Kidney (tissue), 13 donors: ENCODE measurements at regions not wholly inside any gene's neighbourhood (a gene's known extent, or its start where the extent isn't known, plus 50 kb on each side); places are given as distances from the start of the nearest gene placed in this dataset.

ENCODE experiments used
- DNase-seq, 5 donors: peaks; one replicate each; pipeline ENCODE4 v3.0.0-alpha.2; 2013 to 2020
- FAIRE-seq: peaks from 2 replicates; lab custom pipeline; 2012; peaks lifted over from hg19 to GRCh38; lab: Jason Lieb, UNC
- H3K27ac ChIP-seq, 2 donors: one replicate each; pipeline ENCODE4 v1.7.0; 2013; ENCODE audit warnings: low read depth in 2 of 2, low read length in 2 of 2, inconsistent platforms in 1 of 2
- H3K27me3 ChIP-seq: one replicate; pipeline ENCODE4 v1.7.1; 2013; ENCODE audit warnings: low read length, inconsistent platforms; ENCODE audit not compliant: control insufficient read depth, insufficient read depth
- H3K36me3 ChIP-seq, 3 donors: one replicate each; pipeline versions ENCODE4 v1.7.0 to v1.7.1; 2013; ENCODE audit warnings: low read length in 3 of 3, control low read depth in 1 of 3, inconsistent platforms in 1 of 3; ENCODE audit not compliant: insufficient read depth in 3 of 3, control insufficient read depth in 2 of 3
- H3K4me1 ChIP-seq, 3 donors: one replicate each; pipeline versions ENCODE4 v1.7.0 to v1.7.1; 2013; ENCODE audit warnings: low read length in 3 of 3, inconsistent platforms in 1 of 3, low read depth in 1 of 3; ENCODE audit not compliant: control insufficient read depth in 2 of 3, insufficient read depth in 2 of 3
- H3K4me3 ChIP-seq, 3 donors: one replicate each; pipeline versions ENCODE4 v1.7.0 to v1.8.1; 2013; ENCODE audit warnings: low read length in 3 of 3, control low read depth in 1 of 3, inconsistent platforms in 1 of 3
- H3K9ac ChIP-seq, 3 donors: one replicate each; pipeline versions ENCODE4 v1.7.0 to v1.7.1; 2013; ENCODE audit warnings: low read length in 3 of 3, control low read depth in 1 of 3, inconsistent platforms in 1 of 3
- H3K9me3 ChIP-seq, 3 donors: one replicate each; pipeline versions ENCODE4 v1.7.0 to v1.7.1; 2013; ENCODE audit warnings: low read length in 3 of 3, control low read depth in 1 of 3, inconsistent platforms in 1 of 3; ENCODE audit not compliant: control insufficient read depth in 2 of 3, insufficient read depth in 1 of 3
- intact Hi-C: fragments of 100-400 bp; cut with DNase I; formaldehyde crosslinking; loops from one replicate; pipeline ENCODE4 v1.11.1; 2022
- TF ChIP-seq, protein P1 (sequence below): IDR thresholded peaks from 3 replicates; pipeline ENCODE4 v1.5.1; 2012; ENCODE audit warnings: mild to moderate bottlenecking, moderate library complexity, borderline replicate concordance; ENCODE audit not compliant: insufficient read depth; ENCODE audit errors: extremely low read depth
- donor health status: control.
- donor health status: control.
- donor health status: control.
- donor health status: control.
- donor health status: control.
- donor health status: DM: yes; HTN: yes; CAD: no.
- donor health status: Normal renal cell carcinoma (clear cell type).

DNA sequence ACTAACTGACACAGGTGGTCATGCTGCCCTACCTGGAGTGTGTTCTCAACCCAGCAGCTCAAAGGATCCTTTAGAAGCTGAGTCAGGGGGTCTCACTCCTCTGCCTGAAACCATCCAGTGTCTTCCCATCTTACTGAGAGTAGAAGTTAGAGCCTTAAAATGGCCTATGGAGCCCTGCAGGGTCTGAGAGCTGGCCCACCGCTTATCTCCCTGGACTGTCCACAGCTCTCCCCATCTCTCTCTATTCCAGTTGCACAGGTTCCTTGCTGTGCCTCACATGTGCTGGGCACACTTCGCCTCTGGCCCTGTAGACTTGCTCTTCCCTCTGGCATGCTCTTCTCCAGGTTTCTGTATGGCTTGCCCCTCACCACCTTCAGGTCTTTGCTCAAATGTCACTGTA lies 148.6 kb upstream of the CACNA1E start:
- Histone ChIP-seq H3K27ac (no peak overlapping the region), H3K36me3 (no peaks in the 10 kb centered on the region), H3K27me3 (no peaks in the 10 kb centered on the region), H3K4me1 (no peaks in the 10 kb centered on the region), H3K9ac (no peak overlapping the region), H3K4me3 (no peak overlapping the region), H3K9me3 (no peaks in the 10 kb centered on the region)
- no peak for DNase-seq
- TF ChIP-seq, protein P1, sequence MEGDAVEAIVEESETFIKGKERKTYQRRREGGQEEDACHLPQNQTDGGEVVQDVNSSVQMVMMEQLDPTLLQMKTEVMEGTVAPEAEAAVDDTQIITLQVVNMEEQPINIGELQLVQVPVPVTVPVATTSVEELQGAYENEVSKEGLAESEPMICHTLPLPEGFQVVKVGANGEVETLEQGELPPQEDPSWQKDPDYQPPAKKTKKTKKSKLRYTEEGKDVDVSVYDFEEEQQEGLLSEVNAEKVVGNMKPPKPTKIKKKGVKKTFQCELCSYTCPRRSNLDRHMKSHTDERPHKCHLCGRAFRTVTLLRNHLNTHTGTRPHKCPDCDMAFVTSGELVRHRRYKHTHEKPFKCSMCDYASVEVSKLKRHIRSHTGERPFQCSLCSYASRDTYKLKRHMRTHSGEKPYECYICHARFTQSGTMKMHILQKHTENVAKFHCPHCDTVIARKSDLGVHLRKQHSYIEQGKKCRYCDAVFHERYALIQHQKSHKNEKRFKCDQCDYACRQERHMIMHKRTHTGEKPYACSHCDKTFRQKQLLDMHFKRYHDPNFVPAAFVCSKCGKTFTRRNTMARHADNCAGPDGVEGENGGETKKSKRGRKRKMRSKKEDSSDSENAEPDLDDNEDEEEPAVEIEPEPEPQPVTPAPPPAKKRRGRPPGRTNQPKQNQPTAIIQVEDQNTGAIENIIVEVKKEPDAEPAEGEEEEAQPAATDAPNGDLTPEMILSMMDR = no peak
- intact Hi-C loops = no loop called here
- FAIRE-seq = no peak

DNA sequence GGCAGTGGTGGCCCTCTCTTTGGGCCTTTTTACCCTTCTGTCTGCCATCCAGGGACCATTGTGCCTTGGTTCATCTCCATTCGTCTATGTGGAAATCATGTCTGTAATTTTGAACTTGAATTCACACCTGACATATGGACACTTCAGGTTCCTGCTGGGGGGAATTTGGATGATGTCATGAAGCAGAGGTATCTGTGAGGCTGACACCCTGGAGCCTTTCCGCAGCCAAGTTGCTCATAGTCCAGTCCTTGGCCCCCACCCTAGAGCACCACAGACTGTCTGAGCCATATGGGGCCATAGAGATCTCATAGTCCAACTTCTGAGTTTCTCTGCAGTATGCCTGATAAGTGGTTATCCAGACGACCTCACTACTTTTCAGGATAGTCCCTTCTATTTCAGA lies 147.7 kb upstream of the CACNA1E start:
- Histone ChIP-seq H3K36me3 (no peaks in the 10 kb centered on the region), H3K9me3 (no peaks in the 10 kb centered on the region), H3K9ac (no peak overlapping the region), H3K4me1 (no peaks in the 10 kb centered on the region), H3K27me3 (no peaks in the 10 kb centered on the region), H3K27ac (no peak overlapping the region), H3K4me3 (no peak overlapping the region)
- DNase-seq = no peak
- TF ChIP-seq, protein P1 = no peak
- no peak for FAIRE-seq
- intact Hi-C loops = no loop called here

DNA sequence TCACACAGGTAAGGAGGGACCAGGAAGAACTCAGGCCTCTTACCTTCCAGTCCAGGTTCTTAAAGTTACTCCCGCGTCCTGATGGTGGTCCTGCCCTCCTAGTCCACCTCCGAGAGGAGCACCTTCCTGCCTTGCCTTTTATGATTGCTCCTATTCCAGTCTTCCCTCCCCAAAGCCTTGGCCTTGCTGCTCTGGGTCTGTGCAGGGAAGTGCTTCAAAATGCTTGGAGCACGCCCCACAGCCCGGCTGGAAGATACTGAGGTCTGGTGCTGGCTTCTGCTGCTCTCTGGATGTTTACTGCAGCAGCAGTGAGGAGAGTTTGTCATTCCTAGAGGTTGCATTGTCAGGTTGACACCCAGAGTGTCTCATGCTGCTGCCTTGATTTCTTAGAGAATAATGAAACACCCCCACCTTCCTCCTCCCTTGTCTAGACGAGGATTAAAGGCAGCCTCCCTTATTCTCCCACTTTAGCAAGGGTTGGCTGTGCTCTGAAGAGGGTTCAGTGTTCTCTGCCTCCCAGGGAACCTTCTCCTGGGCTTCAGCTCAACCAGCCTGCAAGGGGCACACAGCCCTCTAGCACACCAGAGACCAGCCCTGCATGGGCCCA lies 142.2 kb upstream of the CACNA1E start:
- Histone ChIP-seq H3K27me3 (no peaks in the 10 kb centered on the region), H3K36me3 (no peaks in the 10 kb centered on the region), H3K9me3 (no peaks in the 10 kb centered on the region), H3K4me3 (no peak overlapping the region), H3K4me1 (no peaks in the 10 kb centered on the region), H3K27ac (no peak overlapping the region), H3K9ac (no peak overlapping the region)
- DNase-seq = no peak
- FAIRE-seq = no peak
- TF ChIP-seq, protein P1 = no peak
- intact Hi-C loops = no loop called here

DNA sequence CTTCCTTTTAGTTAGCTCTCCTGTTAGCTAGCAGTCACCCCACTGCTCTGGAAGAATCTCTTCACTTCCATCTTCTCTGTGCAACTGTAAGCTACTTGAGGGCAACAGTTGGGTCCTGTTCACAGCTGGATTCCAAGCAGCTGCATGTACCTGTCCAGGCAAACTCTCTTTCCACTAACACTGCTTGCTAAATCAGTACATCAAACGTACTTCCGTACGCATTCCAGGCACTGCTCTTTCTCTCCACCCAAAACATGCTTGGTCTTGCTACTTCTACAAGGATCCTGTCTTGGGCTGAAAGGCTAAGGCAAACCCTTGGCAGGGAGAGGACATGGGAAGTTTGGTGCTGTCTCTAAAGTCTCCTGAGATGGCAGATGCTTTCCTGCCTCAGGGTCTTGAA lies 139.2 kb upstream of the CACNA1E start:
- FAIRE-seq (no peak), DNase-seq (no peak)
- Histone ChIP-seq H3K27me3 (no peaks in the 10 kb centered on the region), H3K4me1 (no peaks in the 10 kb centered on the region), H3K27ac (no peak overlapping the region), H3K36me3 (no peaks in the 10 kb centered on the region), H3K9ac (no peak overlapping the region), H3K4me3 (no peak overlapping the region), H3K9me3 (no peaks in the 10 kb centered on the region)
- TF ChIP-seq, protein P1 = no peak
- intact Hi-C loops = no loop called here
